ENCODE measurements at regions not wholly inside any gene's neighbourhood (a gene's known extent, or its start where the extent isn't known, plus 50 kb on each side); places are given as distances from the start of the nearest gene placed in this dataset.

- intact Hi-C loops (cut with DNase I), result no loop called here
- Histone ChIP-seq H3K27ac (peak overlapping the region in 2 of 4 donors; percentile 19 to 69), H3K9me3 (no peaks in the 10 kb centered on the region), H3K27me3 (no peaks in the 10 kb centered on the region), H3K4me1 (peaks cover 0 to 24% (median 17%) of the 10 kb centered on the region in 4 donors), H3K36me3 (no peaks in the 10 kb centered on the region), H3K4me3 (no peak overlapping the region)
- WGBS, 2 donors, result 59 to 86% methylated on average over 12 of the region's 12 CpGs
- TF ChIP-seq POLR2AphosphoS5 (IDR thresholded peaks at IDR 0.05) (no peak), EP300 (IDR thresholded peaks at IDR 0.05) (no peak), POLR2A (IDR thresholded peaks at IDR 0.05) (no peak), CTCF (IDR thresholded peaks at IDR 0.05) (no peak)
- no peak for DNase-seq
Measured at GRCh38 chr6:170151804-170152123, 139.1 kb downstream of the DLL1 start.

GRCh38 chr6:170151321-170151771, 139.5 kb downstream of the DLL1 start:
- no peaks in the 10 kb centered on the region for H3K36me3 ChIP-seq
- WGBS, 2 donors, result 71 to 75% methylated on average over 11 of the region's 11 CpGs
- H3K4me3 ChIP-seq, result no peak overlapping the region
- TF ChIP-seq POLR2A (IDR thresholded peaks at IDR 0.05) (no peak), EP300 (IDR thresholded peaks at IDR 0.05) (no peak), CTCF (IDR thresholded peaks at IDR 0.05) (no peak), POLR2AphosphoS5 (IDR thresholded peaks at IDR 0.05) (no peak)
- H3K4me1 ChIP-seq, result peaks cover 0 to 26% (median 17%) of the 10 kb centered on the region in 4 donors
- intact Hi-C loops (cut with DNase I), result no loop called here
- peak; percentile 54 for DNase-seq
- H3K27me3 ChIP-seq, result no peaks in the 10 kb centered on the region
- peak overlapping the region in 2 of 4 donors; percentile 19 to 69 for H3K27ac ChIP-seq
- no peaks in the 10 kb centered on the region for H3K9me3 ChIP-seq

- Histone ChIP-seq H3K9me3 (no peaks in the 10 kb centered on the region), H3K27ac (no peak overlapping the region), H3K27me3 (no peaks in the 10 kb centered on the region), H3K4me1 (peaks cover 0 to 26% (median 17%) of the 10 kb centered on the region in 4 donors), H3K4me3 (no peak overlapping the region), H3K36me3 (no peaks in the 10 kb centered on the region)
- intact Hi-C loops (cut with DNase I), result no loop called here
- TF ChIP-seq EP300 (IDR thresholded peaks at IDR 0.05), result no peak
- no peak for TF ChIP-seq POLR2A (IDR thresholded peaks at IDR 0.05)
- no peak for TF ChIP-seq POLR2AphosphoS5 (IDR thresholded peaks at IDR 0.05)
- no peak for TF ChIP-seq CTCF (IDR thresholded peaks at IDR 0.05)
- WGBS, 2 donors, result 55 to 83% methylated on average over 7 of the region's 7 CpGs
- no peak for DNase-seq
Measured at GRCh38 chr6:170150590-170150945, 140.3 kb downstream of the DLL1 start.

- no peaks in the 10 kb centered on the region for H3K27me3 ChIP-seq
- 72 to 91% methylated on average over 9 of the region's 9 CpGs for WGBS, 2 donors
- TF ChIP-seq CTCF (IDR thresholded peaks at IDR 0.05), result no peak
- TF ChIP-seq POLR2AphosphoS5 (IDR thresholded peaks at IDR 0.05), result no peak
- TF ChIP-seq POLR2A (IDR thresholded peaks at IDR 0.05), result no peak
- TF ChIP-seq EP300 (IDR thresholded peaks at IDR 0.05), result no peak
- H3K36me3 ChIP-seq, result no peaks in the 10 kb centered on the region
- intact Hi-C loops (cut with DNase I), result no loop called here
- no peak overlapping the region for H3K27ac ChIP-seq
- no peak overlapping the region for H3K4me3 ChIP-seq
- DNase-seq, result peak; percentile 59
- H3K9me3 ChIP-seq, result no peaks in the 10 kb centered on the region
- peaks cover 0 to 26% (median 17%) of the 10 kb centered on the region in 4 donors for H3K4me1 ChIP-seq
Measured at GRCh38 chr6:170149681-170150589, 140.9 kb downstream of the DLL1 start.
